ENCODE measurements at regions not wholly inside any gene's neighbourhood (a gene's known extent, or its start where the extent isn't known, plus 50 kb on each side); places are given as distances from the start of the nearest gene placed in this dataset.

DNA sequence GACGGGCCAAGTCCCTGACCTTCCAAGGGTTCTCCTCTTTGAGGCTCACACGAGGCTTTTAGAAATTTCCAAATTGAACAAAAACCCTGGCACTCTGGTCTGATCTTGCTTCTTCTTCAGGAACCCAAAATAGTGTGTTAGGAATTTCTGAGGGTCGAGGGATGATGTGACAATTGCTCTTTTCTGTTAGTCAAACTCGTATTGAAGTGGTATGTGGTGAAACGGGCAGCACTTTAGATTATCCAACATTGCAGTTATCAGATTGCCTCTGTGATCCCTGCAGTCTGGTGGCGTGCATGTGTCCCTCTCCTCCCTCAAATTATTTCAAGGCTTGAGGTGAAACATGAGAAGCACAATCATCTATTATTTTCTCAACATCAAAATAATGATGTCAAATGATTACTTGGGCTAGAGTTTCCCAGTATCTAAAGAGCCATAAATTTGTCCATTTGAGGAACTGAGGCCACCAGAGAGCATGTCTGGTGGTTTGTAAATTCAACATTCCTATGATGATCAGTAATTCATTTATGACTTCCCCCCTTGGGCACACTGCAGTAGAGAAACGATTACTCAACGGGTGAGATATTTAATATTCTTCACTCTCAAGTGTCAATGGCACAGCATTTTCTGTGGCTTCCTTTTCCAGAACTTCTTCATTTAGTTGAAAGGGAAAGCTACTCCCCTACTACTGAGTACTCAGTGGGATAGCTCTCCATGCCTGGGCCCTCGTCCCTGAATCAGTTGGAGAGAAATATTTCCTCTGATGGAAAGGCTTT lies 308.6 kb upstream of the MAP3K7 start:
- H3K9me3 ChIP-seq (ENCODE audit: low read length): no peaks in the 10 kb centered on the region
- H4K20me1 ChIP-seq (ENCODE audit: insufficient read depth): no peaks in the 10 kb centered on the region
- H3K9me2 ChIP-seq (ENCODE audit: insufficient read depth, low read length): no peaks in the 10 kb centered on the region
- no peaks in the 10 kb centered on the region for H3K27me3 ChIP-seq (ENCODE audit: insufficient read depth, low read depth, low read length)
- no peaks in the 10 kb centered on the region for H3K79me2 ChIP-seq (replicated peaks; ENCODE audit: insufficient read depth, low read length)
- H2AFZ ChIP-seq (ENCODE audit: low read depth, low read length): no peak overlapping the region
- no peak overlapping the region for H3K4me2 ChIP-seq (ENCODE audit: low read length)
- no peaks in the 10 kb centered on the region for H3F3A ChIP-seq (ENCODE audit: insufficient read depth, low read length, poor library complexity, severe bottlenecking)
- no peaks in the 10 kb centered on the region for H3K36me3 ChIP-seq (ENCODE audit: insufficient read depth, low read length)
- H3K4me3 ChIP-seq (ENCODE audit: low read length): no peak overlapping the region
- H3K27ac ChIP-seq (ENCODE audit: low read length): no peak overlapping the region
- TF ChIP-seq SMC3 (conservative IDR thresholded peaks at IDR 0.05; ENCODE audit: poor library complexity): no peak
- TF ChIP-seq RAD21 (conservative IDR thresholded peaks at IDR 0.05): no peak
- TF ChIP-seq POLR2AphosphoS5 (IDR thresholded peaks at IDR 0.05): no peak
- TF ChIP-seq, protein P1, sequence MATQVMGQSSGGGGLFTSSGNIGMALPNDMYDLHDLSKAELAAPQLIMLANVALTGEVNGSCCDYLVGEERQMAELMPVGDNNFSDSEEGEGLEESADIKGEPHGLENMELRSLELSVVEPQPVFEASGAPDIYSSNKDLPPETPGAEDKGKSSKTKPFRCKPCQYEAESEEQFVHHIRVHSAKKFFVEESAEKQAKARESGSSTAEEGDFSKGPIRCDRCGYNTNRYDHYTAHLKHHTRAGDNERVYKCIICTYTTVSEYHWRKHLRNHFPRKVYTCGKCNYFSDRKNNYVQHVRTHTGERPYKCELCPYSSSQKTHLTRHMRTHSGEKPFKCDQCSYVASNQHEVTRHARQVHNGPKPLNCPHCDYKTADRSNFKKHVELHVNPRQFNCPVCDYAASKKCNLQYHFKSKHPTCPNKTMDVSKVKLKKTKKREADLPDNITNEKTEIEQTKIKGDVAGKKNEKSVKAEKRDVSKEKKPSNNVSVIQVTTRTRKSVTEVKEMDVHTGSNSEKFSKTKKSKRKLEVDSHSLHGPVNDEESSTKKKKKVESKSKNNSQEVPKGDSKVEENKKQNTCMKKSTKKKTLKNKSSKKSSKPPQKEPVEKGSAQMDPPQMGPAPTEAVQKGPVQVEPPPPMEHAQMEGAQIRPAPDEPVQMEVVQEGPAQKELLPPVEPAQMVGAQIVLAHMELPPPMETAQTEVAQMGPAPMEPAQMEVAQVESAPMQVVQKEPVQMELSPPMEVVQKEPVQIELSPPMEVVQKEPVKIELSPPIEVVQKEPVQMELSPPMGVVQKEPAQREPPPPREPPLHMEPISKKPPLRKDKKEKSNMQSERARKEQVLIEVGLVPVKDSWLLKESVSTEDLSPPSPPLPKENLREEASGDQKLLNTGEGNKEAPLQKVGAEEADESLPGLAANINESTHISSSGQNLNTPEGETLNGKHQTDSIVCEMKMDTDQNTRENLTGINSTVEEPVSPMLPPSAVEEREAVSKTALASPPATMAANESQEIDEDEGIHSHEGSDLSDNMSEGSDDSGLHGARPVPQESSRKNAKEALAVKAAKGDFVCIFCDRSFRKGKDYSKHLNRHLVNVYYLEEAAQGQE (IDR thresholded peaks at IDR 0.05; ENCODE audit: borderline replicate concordance): no peak
- TF ChIP-seq MXI1 (conservative IDR thresholded peaks at IDR 0.05; ENCODE audit: poor library complexity, severe bottlenecking): no peak
- no peak for TF ChIP-seq TAF1 (IDR thresholded peaks at IDR 0.05; ENCODE audit: low read depth)
- TF ChIP-seq EP300 (conservative IDR thresholded peaks at IDR 0.05; ENCODE audit: poor library complexity, severe bottlenecking): no peak
- no peak for TF ChIP-seq EZH2 (IDR thresholded peaks at IDR 0.05; ENCODE audit: borderline replicate concordance, insufficient read depth, low read length, poor library complexity, severe bottlenecking)
- no peak for TF ChIP-seq CTCF (IDR thresholded peaks at IDR 0.05; ENCODE audit: poor library complexity, severe bottlenecking)
- H3K9ac ChIP-seq (ENCODE audit: low read length): no peak overlapping the region

DNA sequence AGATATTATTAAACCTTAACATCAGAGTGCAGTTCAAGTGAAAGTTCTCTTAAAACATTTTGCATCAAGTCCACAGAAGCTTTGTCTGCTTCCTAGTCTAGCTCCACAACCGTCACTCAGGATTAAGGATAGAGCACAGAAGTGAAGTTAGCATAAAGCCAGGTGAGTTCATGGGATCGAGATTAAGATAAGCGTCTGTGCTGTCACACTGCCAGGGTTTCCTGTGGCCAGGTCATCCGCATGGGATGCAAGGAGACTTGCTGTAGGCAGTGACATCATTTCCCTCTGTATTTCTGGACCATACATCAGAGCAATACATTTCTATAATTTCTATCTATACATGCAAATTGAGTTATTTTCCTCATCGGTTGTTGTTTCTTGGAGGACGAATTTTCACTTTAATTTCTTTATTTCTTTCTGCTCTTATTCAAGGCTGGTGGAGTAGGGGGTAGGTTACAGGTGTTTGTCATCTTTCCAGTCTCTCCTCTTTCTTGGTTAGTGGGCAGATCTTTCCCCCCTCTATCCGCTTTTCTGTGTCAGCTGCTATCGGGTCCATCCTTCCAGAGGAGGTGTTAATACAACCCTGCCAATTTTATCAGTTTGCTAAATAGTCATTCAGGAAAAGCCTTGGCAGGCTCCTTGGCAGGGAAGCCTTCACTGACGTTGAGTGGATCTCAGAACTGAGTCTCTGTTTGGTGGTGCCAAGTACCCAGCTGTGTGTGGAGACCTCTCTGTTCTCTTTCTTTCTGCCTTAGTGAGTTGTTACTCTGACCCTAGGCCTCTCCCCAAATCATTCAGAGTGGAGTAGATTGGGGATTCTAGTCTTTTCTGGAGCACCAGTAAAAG lies 307.6 kb upstream of the MAP3K7 start:
- Histone ChIP-seq H2AFZ (ENCODE audit: low read depth, low read length) (no peak overlapping the region), H4K20me1 (ENCODE audit: insufficient read depth) (no peaks in the 10 kb centered on the region), H3K9ac (ENCODE audit: low read length) (no peak overlapping the region), H3K27ac (ENCODE audit: low read length) (no peak overlapping the region), H3K9me2 (ENCODE audit: insufficient read depth, low read length) (no peaks in the 10 kb centered on the region), H3K4me3 (ENCODE audit: low read length) (no peak overlapping the region), H3K9me3 (ENCODE audit: low read length) (no peaks in the 10 kb centered on the region), H3K4me2 (ENCODE audit: low read length) (no peak overlapping the region), H3K36me3 (ENCODE audit: insufficient read depth, low read length) (no peaks in the 10 kb centered on the region), H3K79me2 (replicated peaks; ENCODE audit: insufficient read depth, low read length) (no peaks in the 10 kb centered on the region), H3K27me3 (ENCODE audit: insufficient read depth, low read depth, low read length) (no peaks in the 10 kb centered on the region), H3F3A (ENCODE audit: insufficient read depth, low read length, poor library complexity, severe bottlenecking) (no peaks in the 10 kb centered on the region)
- TF ChIP-seq POLR2AphosphoS5 (IDR thresholded peaks at IDR 0.05): no peak
